HepG2 (cell line): ENCODE measurements at regions not wholly inside any gene's neighbourhood (a gene's known extent, or its start where the extent isn't known, plus 50 kb on each side); places are given as distances from the start of the nearest gene placed in this dataset.

Source experiments
- ATAC-seq: fragments of 200-7000 bp; cut with Tn5 transposase; 3 replicates; pipeline ENCODE4 v1.9.1; 2020; ENCODE audit warnings: mild to moderate bottlenecking, moderate library complexity
- BruUV-seq: library from RNA; stranded (reverse); fragments of 400-500 nt; replicated peaks from 2 replicates; lab custom pipeline; 2021; lab: Mats Ljungman, UMichigan
- CTCF ChIA-PET: fragments of 300-600 bp; formaldehyde crosslinking; extraction: SDS; loops from one replicate; lab custom pipeline; 2021; ENCODE audit warnings: low total read pairs, inconsistent platforms, low intra/inter-chr PET ratio; lab: Yijun Ruan, JAX
- POLR2A ChIA-PET: fragments of 350-600 bp; sonication (Branson Sonifier 250); formaldehyde crosslinking; loops from one replicate; lab custom pipeline; 2020; ENCODE audit warnings: antibody characterized with exemption, inconsistent platforms; lab: Yijun Ruan, JAX
- DNase-seq: peaks from one replicate; pipeline ENCODE4 v3.0.0-alpha.2; 2015; ENCODE audit warnings: low spot score
- FAIRE-seq: peaks from 3 replicates; lab custom pipeline; 2011; peaks lifted over from hg19 to GRCh38; lab: Jason Lieb, UNC
- H2AFZ ChIP-seq: one replicate; pipeline ENCODE4 v1.6.1; 2011; ENCODE audit warnings: low read length, inconsistent platforms
- H3K27ac ChIP-seq: fragments of 300-600 bp; 3 replicates; pipeline ENCODE4 v1.8.0; 2011; ENCODE audit warnings: mixed run types, mild to moderate bottlenecking, mixed read lengths, low read length, inconsistent platforms; ENCODE audit not compliant: insufficient read depth; ENCODE audit errors: extremely low read length
- H3K27me3 ChIP-seq, 2 experiments: fragments of 200-600 bp in 1 of 2; 2 replicates in 1 of 2; 3 replicates in 1 of 2; pipeline versions ENCODE4 v1.6.0 to v1.8.0; 2011; ENCODE audit warnings: low read length in 2 of 2, mild to moderate bottlenecking in 2 of 2, moderate library complexity in 2 of 2, inconsistent platforms in 1 of 2; ENCODE audit not compliant: insufficient read depth in 2 of 2, control insufficient read depth in 1 of 2
- H3K36me3 ChIP-seq, 2 experiments: fragments of 200-600 bp in 1 of 2; replicated peaks in 1 of 2; 2 replicates in 1 of 2; 3 replicates in 1 of 2; pipeline versions ENCODE4 v1.5.1 to v1.8.0; 2011; ENCODE audit warnings: low read length in 2 of 2, inconsistent platforms in 1 of 2; ENCODE audit not compliant: insufficient read depth in 2 of 2, control insufficient read depth in 1 of 2
- H3K4me1 ChIP-seq: 2 replicates; pipeline ENCODE4 v1.5.1; 2012; ENCODE audit warnings: low read length, inconsistent platforms; ENCODE audit not compliant: insufficient read depth
- H3K4me2 ChIP-seq: 2 replicates; pipeline ENCODE4 v1.6.0; 2011; ENCODE audit warnings: low read depth, low read length, inconsistent platforms
- H3K4me3 ChIP-seq, 3 experiments: fragments of 200-600 bp in 1 of 3; sonication (generic), shearing (Covaris generic) in 1 of 3; replicated peaks in 1 of 3; 2 replicates each; pipeline ENCODE4 v1.5.1; 2011 to 2016; ENCODE audit warnings: low read length in 3 of 3, inconsistent platforms in 2 of 3, low read depth in 2 of 3, mild to moderate bottlenecking in 2 of 3, control low read depth in 1 of 3, mixed read lengths in 1 of 3; ENCODE audit not compliant: insufficient read depth in 1 of 3
- H3K79me2 ChIP-seq: one replicate; pipeline ENCODE4 v1.6.1; 2011; ENCODE audit warnings: low read length, inconsistent platforms; ENCODE audit not compliant: insufficient read depth
- H3K9ac ChIP-seq: 2 replicates; pipeline ENCODE4 v1.6.0; 2011; ENCODE audit warnings: mild to moderate bottlenecking, low read depth, low read length, inconsistent platforms; ENCODE audit not compliant: insufficient read depth
- H3K9me3 ChIP-seq: 2 replicates; pipeline ENCODE4 v1.5.1; 2012; ENCODE audit warnings: mild to moderate bottlenecking, low read length
- H4K20me1 ChIP-seq: 2 replicates; pipeline ENCODE4 v1.6.0; 2011; ENCODE audit warnings: inconsistent platforms, mild to moderate bottlenecking, low read length, moderate library complexity; ENCODE audit not compliant: insufficient read depth
- CENPT ChIP-seq: sonication (generic); formaldehyde crosslinking; IDR thresholded peaks from 2 replicates; pipeline ENCODE4 v1.8.0; 2022; ENCODE audit warnings: low read depth, mild to moderate bottlenecking, moderate library complexity, missing genetic modification reagents
- EZH2 ChIP-seq: conservative IDR thresholded peaks from 2 replicates; pipeline ENCODE4 v1.6.1; 2012; ENCODE audit warnings: mild to moderate bottlenecking, low read depth, low read length, moderate library complexity
- NCOA2 ChIP-seq: sonication (generic); formaldehyde crosslinking; IDR thresholded peaks from 2 replicates; pipeline ENCODE4 v1.8.0; 2022; ENCODE audit warnings: inconsistent platforms
- NKX3-1 ChIP-seq: sonication (generic); formaldehyde crosslinking; IDR thresholded peaks from 2 replicates; pipeline ENCODE4 v1.5.0; 2020; ENCODE audit warnings: missing genetic modification reagents
- NONO ChIP-seq, 2 experiments: fragments of 450-650 bp in 1 of 2; sonication (generic) in 1 of 2; formaldehyde crosslinking in 1 of 2; IDR thresholded peaks in 1 of 2; conservative IDR thresholded peaks in 1 of 2; 2 replicates each; pipeline versions ENCODE4 v1.6.1 to v1.8.0; 2017 to 2022; ENCODE audit warnings: mild to moderate bottlenecking in 1 of 2, missing genetic modification reagents in 1 of 2, moderate library complexity in 1 of 2
- YEATS4 ChIP-seq: sonication (generic); formaldehyde crosslinking; IDR thresholded peaks from 2 replicates; pipeline ENCODE4 v1.4.0; 2020; ENCODE audit warnings: missing genetic modification reagents, borderline replicate concordance
- ZBTB39 ChIP-seq: sonication (generic); formaldehyde crosslinking; IDR thresholded peaks from 2 replicates; pipeline ENCODE4 v1.5.0; 2020; ENCODE audit warnings: missing genetic modification reagents
- WGBS: methylation state at CpG from one replicate; pipeline ENCODE4 v1.1.6; 2017; ENCODE audit warnings: low lambda C conversion rate; 5-methylcytosine and 5-hydroxymethylcytosine counted together
- in situ Hi-C: cut with HindIII; loops from 2 replicates; pipeline ENCODE4 v1.10.0; 2017; ENCODE audit warnings: low pct_unique_long_range_greater_than_20kb; ENCODE audit not compliant: extremely low pct_ligation_motif_present
- intact Hi-C: fragments of 100-400 bp; cut with micrococcal nuclease; formaldehyde crosslinking; loops from one replicate; pipeline ENCODE4 v1.10.0; 2022; ENCODE audit not compliant: unreplicated experiment

DNA sequence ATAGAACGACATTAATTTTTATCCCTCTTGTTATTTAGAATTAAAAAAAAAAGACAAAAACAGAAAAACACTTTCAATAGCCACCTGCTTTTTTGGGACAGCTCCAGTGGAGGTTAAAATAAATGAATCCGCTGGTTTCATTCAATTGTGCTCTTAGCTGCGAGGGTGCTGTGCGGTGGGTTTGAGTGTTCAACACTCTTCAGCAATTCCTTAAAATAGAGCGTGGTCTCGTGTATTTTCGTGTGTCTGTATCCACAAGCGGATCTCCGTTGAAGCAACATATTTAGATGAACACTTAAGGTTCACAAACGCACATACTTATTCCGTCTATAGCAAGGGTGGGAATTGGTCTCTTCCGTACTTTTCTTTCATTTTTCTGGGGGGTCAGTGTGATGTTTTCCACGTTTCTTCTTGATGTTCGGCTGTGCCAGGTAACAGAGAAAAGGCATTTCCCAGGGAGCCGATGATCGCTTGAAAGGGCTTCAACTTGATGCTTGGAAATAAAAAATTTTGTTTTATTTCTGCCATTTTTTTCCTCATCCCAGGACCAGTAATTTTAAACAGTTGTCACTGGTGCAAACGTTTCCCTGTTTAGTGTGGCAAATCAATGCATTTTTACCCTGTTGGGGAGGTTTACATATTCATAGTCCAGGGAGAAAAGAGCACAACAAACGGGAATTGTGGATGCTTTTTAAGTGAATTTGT is 297.9 kb downstream of the IRF8 start (continued):
- TF ChIP-seq ZBTB39 (no peak), CENPT (CRISPR knock-in tag) (no peak), NKX3-1 (CRISPR knock-in tag) (no peak), YEATS4 (no peak), NCOA2 (CRISPR knock-in tag) (no peak)

- ChIA-PET CTCF (no interaction called here), POLR2A (no interaction called here)
- in situ Hi-C loops, result no loop called here
- H2AFZ ChIP-seq, result no peak overlapping the region
- H4K20me1 ChIP-seq, result no peaks in the 10 kb centered on the region; the same call in 1 of the 2 replicates
- no peak overlapping the region for H3K9ac ChIP-seq
- DNase-seq, result no peak
- no peak overlapping the region for H3K4me2 ChIP-seq
- no peaks in the 10 kb centered on the region for H3K79me2 ChIP-seq
- no peaks in the 10 kb centered on the region for H3K36me3 ChIP-seq
- FAIRE-seq, result no peak
- BruUV-seq, result no TSS peak
- intact Hi-C loops, result no loop called here
- WGBS, result 11% methylated on average over 24 of the region's 29 CpGs
- no peaks in the 10 kb centered on the region for H3K9me3 ChIP-seq
- no peak overlapping the region for H3K27ac ChIP-seq
- peaks cover 7 to 97% of the 10 kb centered on the region in 2 experiments for H3K27me3 ChIP-seq
- H3K4me1 ChIP-seq, result no peaks in the 10 kb centered on the region
- no peak for ATAC-seq
- no peak overlapping the region for H3K4me3 ChIP-seq
- TF ChIP-seq EZH2, result peak; percentile 64; the same call in 1 of the 2 replicates
- no peak for TF ChIP-seq NONO (IDR thresholded peaks at IDR 0.05)
- TF ChIP-seq NONO (CRISPR knock-in tag; conservative IDR thresholded peaks at IDR 0.05), result no peak
These were observed 299.5 kb downstream of the IRF8 start for GRCh38 chr16:86198206-86199118.
